ENCODE measurements at regions not wholly inside any gene's neighbourhood (a gene's known extent, or its start where the extent isn't known, plus 50 kb on each side); places are given as distances from the start of the nearest gene placed in this dataset.

- DNase-seq = peak; percentile 54
Observed at GRCh38 chr12:107564946-107565345, 120.7 kb upstream of the PWP1 start.

DNA sequence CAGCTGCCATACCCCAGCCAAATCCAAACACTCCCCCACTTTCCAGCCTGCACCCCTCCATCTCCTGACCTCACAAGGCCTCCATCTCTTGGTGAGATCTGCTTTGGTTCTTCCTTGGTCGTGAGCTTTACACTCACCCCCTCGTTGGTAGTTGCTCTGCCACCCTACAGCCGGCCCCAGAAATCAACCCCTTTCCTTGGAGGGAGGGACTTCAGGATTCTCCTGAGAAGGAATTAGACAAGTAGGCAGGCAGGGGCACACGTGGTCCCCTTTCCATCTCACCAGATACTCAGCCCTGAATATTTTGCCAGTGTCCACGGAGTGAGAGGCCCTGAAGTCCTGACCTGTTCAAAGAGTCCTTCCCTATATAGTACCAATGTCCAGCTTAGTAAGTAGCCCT lies 120.0 kb upstream of the PWP1 start:
- DNase-seq = no peak

DNA sequence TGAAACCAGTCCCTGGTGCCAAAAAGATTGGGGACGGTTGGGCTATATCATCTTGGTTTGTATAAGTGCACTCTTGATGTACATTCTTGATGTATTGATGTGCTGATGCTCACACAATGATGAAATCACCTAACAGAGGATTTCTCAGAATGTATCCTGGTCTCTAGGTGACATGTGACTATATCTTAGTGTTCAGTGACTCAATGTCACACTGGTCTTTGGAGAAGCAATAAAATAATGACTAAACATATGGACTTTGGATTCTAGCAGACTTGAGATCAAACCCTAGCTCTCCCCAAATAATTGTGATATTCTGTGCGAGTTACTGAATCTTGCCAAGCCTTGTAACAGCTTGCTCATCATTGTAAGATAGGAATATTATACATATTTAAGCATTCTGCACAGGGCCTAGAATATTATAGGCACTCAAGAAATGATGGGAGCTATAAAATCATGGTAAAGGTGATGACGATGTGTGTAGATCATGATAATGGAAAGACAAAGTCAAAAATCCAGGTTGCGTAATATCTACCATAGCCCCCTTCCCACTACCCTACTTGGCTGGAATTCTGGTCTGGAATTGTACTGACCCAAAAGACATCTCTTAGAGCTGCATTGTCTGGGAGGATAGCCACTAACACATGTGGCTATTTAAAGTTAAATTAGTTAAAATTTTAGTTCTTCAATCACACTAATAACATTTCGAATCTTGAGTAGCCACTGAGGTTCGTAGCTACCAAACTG lies 117.6 kb upstream of the PWP1 start:
- no peak for DNase-seq

DNA sequence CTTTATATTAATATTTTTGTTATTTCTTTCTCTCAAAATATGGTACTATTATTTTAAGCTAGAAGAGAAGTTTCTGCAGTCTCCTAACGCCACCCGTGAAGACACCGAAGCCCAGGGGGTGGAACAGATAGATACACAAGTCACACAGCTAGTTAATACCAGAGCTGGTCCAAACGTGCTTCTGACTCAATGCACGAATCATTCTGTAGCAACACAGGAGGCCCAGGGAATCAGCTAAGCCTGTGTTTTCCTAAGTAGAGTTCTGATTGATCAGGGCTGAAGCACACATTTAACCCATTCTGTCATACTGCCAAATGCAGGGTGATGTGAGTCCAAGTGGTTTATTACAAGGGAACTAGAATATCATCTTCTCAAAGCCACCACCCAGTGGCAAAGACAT lies 116.9 kb upstream of the PWP1 start:
- DNase-seq = no peak

- no peak for DNase-seq
Observed at GRCh38 chr12:107570721-107571120, 114.9 kb upstream of the PWP1 start.

GRCh38 chr12:107571492-107571891 lies 114.1 kb upstream of the PWP1 start:
- DNase-seq = no peak

DNA sequence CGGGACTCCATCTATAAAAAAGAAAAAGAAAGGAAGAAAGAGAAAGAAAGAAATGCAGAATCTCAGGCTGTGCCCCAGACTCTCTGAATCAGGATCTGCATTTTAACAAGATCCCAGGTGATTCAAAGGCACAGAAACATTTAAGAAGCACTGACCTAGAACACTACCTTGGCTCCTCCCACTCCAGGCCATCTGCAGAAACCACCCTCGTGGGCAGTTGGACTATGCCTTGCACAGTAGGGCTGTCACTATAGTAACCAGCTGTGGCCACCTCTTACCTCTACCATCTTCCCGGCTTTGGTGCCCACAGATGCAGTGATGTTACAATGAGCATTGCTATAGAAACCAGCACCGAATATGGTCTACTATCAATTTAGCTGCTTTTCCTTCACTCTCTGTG lies 110.9 kb upstream of the PWP1 start:
- no peak for DNase-seq

- DNase-seq = no peak
Observed at GRCh38 chr12:107580750-107581618, 104.6 kb upstream of the PWP1 start.

DNA sequence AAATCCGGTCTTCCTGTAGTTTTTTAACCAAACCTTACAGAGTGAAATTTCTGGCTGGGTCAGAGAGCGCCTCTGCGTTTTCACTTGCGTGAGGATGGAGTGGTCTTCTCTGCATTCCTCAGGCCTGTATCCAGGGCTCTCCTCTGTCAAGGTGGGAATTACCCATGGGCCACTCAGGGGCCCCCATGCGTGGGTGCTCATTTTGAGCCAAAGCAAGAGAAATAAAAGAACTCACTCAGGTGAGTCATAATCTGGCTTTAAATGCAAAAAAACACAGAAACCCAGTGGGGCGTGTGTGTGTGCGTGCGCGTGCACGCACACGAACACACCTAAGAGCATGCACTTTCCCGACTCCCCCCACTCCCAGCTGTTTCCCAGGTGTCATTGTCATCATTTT lies 104.0 kb upstream of the PWP1 start:
- no peak for DNase-seq

- DNase-seq = no peak
Observed at GRCh38 chr12:107583551-107583950, 102.0 kb upstream of the PWP1 start.

- DNase-seq = no peak
Observed at GRCh38 chr12:107584563-107584962, 101.0 kb upstream of the PWP1 start.

- DNase-seq = no peak
Observed at GRCh38 chr12:107586256-107586970, 99.2 kb upstream of the PWP1 start.

DNA sequence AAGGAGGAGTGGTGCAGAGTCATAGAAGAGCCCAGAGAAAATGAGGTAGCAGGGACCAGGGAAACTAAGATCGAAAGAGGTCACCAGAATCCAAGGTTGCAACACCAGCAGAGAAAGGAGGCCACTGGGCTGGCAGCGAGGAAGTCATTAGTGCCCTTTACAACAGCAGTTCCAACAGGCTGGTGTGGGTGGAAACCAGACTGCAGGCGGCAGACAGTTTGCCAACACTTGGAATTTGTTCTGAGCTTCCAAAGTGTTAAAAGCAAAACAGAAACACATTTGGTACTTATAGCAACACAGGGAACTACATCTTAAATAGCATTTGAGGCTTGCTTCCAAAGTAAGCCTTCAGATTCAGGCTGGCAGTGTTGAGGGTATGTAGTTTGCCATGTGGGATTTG lies 95.2 kb upstream of the PWP1 start:
- no peak for DNase-seq

- no peak for DNase-seq
Observed at GRCh38 chr12:107590814-107591375, 94.7 kb upstream of the PWP1 start.

- no peak for DNase-seq
Observed at GRCh38 chr12:107593713-107594381, 91.8 kb upstream of the PWP1 start.

DNA sequence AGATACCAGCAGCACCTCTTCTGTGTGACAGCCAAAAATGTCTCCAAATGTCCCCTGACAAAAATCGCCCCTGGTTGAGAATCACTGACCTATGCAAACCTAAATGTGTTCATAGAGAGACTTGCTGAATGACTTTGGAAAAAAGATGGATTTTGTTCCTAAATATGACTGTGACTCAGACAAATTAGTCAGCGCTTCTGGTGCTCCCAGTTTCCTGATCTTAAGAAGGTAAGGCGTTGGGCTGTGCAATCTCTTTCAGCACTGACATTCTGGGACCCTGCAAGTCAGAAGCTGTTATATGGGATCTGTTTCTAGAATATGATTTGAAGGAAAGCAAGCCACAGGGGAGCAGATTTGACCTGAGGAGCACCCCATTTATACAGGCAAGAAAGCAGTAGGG lies 90.6 kb upstream of the PWP1 start:
- DNase-seq = no peak

DNA sequence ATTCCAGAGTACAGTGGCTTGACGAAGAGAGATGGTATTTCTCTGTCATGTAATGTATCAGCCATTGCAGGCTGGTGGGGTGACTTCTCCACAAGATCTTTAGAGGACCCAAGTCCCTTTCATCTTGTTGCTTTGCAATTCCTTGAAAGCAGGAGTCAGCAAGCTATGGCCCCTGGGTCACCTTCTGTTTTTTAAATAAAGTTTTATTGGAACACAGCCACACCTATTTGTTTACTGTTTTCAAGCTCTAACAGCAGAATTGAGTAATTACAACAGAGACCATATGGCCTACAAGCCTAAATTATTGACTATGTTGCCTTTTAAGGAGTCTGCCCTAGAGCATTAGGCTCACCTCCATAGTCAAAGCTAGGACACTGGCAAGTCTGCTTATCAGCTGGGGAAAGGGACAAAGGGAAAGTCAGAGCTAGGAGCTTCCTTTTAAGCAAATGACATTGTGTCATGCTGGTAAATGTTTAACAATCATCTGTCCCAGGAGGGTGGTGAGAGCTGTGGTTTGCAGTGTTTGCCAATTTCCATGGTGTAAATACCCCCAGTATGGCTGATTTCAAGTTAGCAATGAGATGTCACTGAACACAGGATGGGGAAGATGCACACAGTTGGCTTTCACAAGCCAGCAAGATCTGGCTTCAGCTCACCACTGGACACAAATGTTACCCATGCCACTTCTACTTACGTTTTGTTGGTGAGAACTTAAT lies 87.7 kb upstream of the PWP1 start:
- DNase-seq = no peak

DNA sequence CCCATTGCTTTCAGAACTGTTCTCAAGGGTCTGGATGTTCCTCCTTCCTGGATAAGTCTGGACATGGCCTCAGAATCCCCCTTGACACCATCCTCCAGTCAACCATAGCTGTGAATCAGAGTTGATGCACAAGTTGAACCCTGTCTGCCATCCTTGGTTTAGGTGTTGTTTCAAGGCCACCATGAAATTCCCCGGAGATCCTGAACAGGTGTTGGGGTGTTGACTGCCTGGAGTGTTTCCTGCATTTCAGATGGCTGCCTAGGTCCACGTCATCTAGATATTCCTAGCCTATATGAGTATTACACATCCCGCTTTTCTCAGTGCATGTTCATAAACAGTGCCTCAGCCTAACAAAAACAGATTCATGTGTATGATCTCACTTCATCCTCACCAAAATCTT lies 86.7 kb upstream of the PWP1 start:
- DNase-seq = no peak

DNA sequence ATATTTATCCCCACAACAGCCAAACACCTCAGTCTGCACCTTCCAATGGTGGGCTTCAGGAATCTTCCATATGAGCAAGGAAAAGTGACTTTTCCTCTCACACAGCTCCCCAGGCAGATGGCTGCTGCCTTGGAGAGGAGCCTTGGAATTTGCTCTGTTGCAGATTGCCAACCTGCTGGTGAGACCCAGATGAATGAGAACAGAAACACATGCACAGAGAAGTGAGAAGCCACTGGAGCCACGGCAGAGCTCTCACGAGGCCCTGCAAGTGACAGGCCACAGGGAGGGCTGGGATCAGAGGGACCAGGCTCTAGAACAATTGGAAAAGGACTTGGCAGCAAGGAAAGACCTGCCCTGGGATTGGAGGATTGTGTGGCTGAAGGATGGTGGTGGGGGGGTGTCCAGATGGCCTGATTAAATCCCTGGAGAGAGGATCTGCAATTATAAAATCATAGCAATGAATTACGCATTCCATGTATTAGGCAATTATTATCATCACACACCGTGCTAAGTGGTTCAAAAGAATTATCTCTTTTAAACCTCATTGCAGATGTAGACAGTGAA lies 84.9 kb upstream of the PWP1 start:
- DNase-seq = no peak

- DNase-seq = no peak
Observed at GRCh38 chr12:107602446-107602845, 83.2 kb upstream of the PWP1 start.

DNA sequence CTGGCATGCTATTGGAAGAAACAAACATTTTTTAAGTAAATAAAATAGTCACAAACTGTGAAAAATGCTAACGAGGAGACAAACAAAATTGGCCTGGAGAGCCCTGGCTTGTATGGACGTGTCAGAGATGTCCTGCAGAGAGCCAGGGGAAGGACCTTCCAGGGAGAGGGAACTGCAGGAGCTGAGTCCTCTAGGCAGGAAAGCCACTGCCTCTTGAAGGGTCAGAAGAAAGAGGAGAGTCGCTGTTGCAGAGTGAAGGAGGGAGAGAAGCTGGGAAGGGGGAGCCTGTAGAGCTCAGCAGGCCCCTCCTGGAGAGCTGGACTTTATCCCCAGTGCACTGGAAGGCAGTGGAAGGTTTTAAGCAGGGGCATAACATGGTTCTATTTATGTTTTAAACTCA lies 80.3 kb upstream of the PWP1 start:
- no peak for DNase-seq
